Nephron (organoid): ENCODE measurements at regions not wholly inside any gene's neighbourhood (a gene's known extent, or its start where the extent isn't known, plus 50 kb on each side); places are given as distances from the start of the nearest gene placed in this dataset.

Source experiments
- H3K27ac Mint-ChIP-seq, 3 experiments: 2 replicates each; pipeline ENCODE4 v1.8.0; 2020; ENCODE audit warnings: mixed read lengths in 3 of 3, mild to moderate bottlenecking in 2 of 3, moderate library complexity in 1 of 3
- H3K27me3 Mint-ChIP-seq: 2 replicates; pipeline ENCODE4 v1.8.0; 2021; ENCODE audit warnings: low read depth, mild to moderate bottlenecking, moderate library complexity, mixed read lengths
- H3K36me3 Mint-ChIP-seq: 2 replicates; pipeline ENCODE4 v1.8.0; 2020; ENCODE audit warnings: low read depth, mixed read lengths
- H3K4me1 Mint-ChIP-seq: 2 replicates; pipeline ENCODE4 v1.8.0; 2020; ENCODE audit warnings: mixed read lengths
- H3K4me3 Mint-ChIP-seq, 3 experiments: 2 replicates each; pipeline ENCODE4 v1.8.0; 2020; ENCODE audit warnings: mild to moderate bottlenecking in 3 of 3, mixed read lengths in 3 of 3, moderate library complexity in 2 of 3
- H3K9me3 Mint-ChIP-seq: 2 replicates; pipeline ENCODE4 v1.8.0; 2020; ENCODE audit warnings: mixed read lengths
- TF ChIP-seq, protein P1 (sequence below), 3 experiments: fragments of 200-600 bp; sonication (generic); IDR thresholded peaks; one replicate each; pipeline ENCODE4 v1.5.0; 2021; ENCODE audit warnings: antibody characterized with exemption in 3 of 3; ENCODE audit not compliant: unreplicated experiment in 3 of 3

DNA sequence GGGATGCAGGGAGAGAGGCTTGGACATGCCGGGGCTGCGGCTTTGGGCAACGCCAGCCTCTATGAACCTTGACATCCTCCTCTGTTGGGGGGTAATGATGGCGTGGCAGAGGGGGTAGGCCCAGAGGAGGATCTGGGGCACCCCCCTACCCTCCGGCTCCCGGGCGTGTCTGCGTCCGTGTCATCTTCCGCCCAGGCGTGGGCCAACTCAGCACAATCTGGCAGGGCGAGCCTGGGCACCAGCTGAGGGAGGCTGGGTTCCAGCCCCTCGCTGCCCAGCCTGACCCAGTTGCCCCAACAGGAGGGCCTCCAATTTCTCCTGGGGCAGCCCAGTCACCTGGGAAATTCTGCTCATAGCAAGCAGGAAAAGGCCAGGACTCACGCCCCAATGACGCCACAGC is 62.9 kb upstream of the IL17B start:
- TF ChIP-seq, protein P1, sequence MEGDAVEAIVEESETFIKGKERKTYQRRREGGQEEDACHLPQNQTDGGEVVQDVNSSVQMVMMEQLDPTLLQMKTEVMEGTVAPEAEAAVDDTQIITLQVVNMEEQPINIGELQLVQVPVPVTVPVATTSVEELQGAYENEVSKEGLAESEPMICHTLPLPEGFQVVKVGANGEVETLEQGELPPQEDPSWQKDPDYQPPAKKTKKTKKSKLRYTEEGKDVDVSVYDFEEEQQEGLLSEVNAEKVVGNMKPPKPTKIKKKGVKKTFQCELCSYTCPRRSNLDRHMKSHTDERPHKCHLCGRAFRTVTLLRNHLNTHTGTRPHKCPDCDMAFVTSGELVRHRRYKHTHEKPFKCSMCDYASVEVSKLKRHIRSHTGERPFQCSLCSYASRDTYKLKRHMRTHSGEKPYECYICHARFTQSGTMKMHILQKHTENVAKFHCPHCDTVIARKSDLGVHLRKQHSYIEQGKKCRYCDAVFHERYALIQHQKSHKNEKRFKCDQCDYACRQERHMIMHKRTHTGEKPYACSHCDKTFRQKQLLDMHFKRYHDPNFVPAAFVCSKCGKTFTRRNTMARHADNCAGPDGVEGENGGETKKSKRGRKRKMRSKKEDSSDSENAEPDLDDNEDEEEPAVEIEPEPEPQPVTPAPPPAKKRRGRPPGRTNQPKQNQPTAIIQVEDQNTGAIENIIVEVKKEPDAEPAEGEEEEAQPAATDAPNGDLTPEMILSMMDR (IDR thresholded peaks at IDR 0.05; ENCODE audit: unreplicated experiment in 3 of 3) = no peak
- Mint-ChIP-seq H3K4me3 (no peak overlapping the region), H3K27ac (peak overlapping the region in 1 of 3 experiments; percentile 70), H3K9me3 (no peaks in the 10 kb centered on the region), H3K27me3 (peaks cover 1% of the 10 kb centered on the region), H3K4me1 (peaks cover 42% of the 10 kb centered on the region), H3K36me3 (no peaks in the 10 kb centered on the region)

DNA sequence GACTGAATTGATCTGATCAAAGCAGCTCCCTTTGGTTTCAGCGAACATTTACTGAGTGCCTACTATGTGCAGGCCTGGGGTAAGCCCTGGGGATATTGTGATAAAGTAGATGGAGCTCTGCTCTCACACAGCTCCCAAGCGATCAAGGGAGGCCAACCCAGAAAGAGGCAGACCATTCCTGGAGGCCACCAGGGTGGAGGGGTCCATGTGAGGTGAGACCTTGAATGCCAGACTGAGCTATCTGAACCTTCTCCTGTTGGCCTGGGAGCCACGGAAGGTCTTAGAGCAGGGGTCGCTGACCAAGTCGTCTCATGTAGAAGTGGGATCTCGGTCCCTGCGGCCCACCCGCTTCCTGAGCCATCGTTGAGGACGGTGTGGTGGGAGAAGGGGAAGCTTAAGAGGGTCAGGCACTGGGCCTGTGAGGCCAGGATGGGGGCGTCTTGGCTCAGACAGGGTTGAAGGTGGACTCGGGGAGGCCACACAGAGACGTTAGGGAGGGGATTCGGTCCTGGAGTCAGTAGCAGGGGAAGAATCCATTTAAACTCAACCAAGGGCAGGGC is 62.2 kb upstream of the IL17B start:
- no peak overlapping the region for H3K27ac Mint-ChIP-seq
- H3K4me3 Mint-ChIP-seq = no peak overlapping the region
- H3K4me1 Mint-ChIP-seq = peaks cover 44% of the 10 kb centered on the region
- no peaks in the 10 kb centered on the region for H3K36me3 Mint-ChIP-seq
- H3K27me3 Mint-ChIP-seq = peaks cover 6% of the 10 kb centered on the region
- TF ChIP-seq, protein P1 (IDR thresholded peaks at IDR 0.05; ENCODE audit: unreplicated experiment in 3 of 3) = no peak
- H3K9me3 Mint-ChIP-seq = no peaks in the 10 kb centered on the region

DNA sequence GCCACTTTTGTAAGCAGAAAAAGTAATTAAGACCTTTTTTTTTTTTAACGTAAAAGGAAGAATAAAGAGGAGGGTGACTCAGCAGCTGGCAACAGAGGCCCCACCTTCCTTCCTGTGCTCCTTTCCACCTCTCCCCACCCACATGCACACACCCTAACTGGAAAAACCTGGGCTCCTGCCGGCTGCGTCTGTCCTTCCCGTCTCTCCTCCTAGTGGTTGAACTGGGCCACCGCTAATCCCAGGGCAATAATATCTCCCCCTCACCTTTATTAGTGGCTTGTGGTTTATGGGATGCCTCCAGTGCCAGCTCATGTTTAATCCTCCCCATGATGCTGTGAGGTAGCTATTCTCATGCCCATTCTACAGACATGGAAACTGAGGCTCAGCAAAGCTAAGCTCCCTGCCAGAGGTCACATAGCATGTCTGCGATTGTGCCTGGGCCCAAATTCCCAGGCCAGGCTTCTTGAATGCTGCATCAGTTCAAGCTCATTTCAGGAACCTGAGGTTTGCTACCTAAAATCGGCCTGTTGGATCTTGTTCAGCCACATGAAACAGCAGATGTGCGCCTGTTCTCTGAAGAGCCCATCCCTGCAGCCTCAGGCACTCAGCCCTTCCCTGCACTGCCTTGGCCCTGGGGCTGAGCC is 60.9 kb upstream of the IL17B start:
- H3K4me3 Mint-ChIP-seq = no peak overlapping the region
- peaks cover 6% of the 10 kb centered on the region for H3K27me3 Mint-ChIP-seq
- no peaks in the 10 kb centered on the region for H3K9me3 Mint-ChIP-seq
- no peaks in the 10 kb centered on the region for H3K36me3 Mint-ChIP-seq
- peak overlapping the region in 2 of 3 experiments; percentile 38 to 40 for H3K27ac Mint-ChIP-seq
- TF ChIP-seq, protein P1 (IDR thresholded peaks at IDR 0.05; ENCODE audit: unreplicated experiment in 3 of 3) = peak in 1 of 3 experiments; percentile 15
- H3K4me1 Mint-ChIP-seq = peaks cover 36% of the 10 kb centered on the region

DNA sequence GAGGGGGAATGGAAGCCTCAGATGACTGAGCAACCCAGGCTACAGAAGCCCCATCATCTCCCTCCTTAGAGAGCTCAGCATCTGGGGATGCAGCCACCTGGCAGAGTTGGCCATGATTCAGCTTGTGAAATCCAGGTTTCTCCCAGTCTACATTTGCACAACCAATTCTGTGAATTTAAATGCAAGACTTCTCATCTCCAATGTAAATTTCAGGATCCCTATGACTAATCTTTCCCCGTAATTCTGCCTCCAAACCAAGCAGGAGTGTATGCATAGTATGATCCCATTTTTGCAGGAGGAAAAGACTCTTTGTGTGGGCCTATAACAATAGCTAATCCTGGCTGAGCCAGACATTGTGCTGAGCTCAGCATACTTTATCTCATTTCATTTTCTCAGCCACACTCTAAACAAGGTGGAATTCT is 59.6 kb upstream of the IL17B start:
- peaks cover 32% of the 10 kb centered on the region for H3K4me1 Mint-ChIP-seq

DNA sequence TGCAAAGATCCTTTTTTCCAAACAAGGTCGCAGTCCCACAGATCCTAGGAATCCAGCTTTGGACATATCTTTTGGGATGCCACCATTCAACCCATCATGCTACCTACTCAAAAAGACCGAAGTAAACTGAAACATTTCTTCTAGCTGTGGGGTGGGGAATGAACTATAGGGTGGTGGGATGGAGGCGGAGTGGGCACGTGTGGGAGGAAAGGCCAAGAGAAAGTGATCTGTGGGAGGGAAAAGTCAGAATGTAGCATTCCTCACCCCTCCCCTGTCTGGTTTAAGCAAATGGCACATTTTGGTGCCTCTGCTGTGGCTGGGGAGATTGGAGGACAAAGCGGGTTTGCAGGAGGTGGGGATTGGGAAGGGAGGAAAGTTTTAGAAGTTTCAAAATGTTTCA is 59.2 kb upstream of the IL17B start:
- TF ChIP-seq, protein P1 (IDR thresholded peaks at IDR 0.05; ENCODE audit: unreplicated experiment in 3 of 3) = no peak
- Mint-ChIP-seq H3K27me3 (peaks cover 6% of the 10 kb centered on the region), H3K36me3 (no peaks in the 10 kb centered on the region), H3K9me3 (no peaks in the 10 kb centered on the region), H3K4me3 (no peak overlapping the region), H3K27ac (peak overlapping the region; percentile 65 to 77 (median 65)), H3K4me1 (peaks cover 29% of the 10 kb centered on the region)

More for the DNA sequence above, 59.6 kb upstream of the IL17B start:
- Mint-ChIP-seq H3K36me3 (no peaks in the 10 kb centered on the region), H3K9me3 (no peaks in the 10 kb centered on the region), H3K27ac (peak overlapping the region; percentile 65 to 77 (median 65)), H3K4me3 (no peak overlapping the region), H3K27me3 (peaks cover 6% of the 10 kb centered on the region)
- TF ChIP-seq, protein P1 (IDR thresholded peaks at IDR 0.05; ENCODE audit: unreplicated experiment in 3 of 3) = no peak
